Left forelimb (tissue), 1 donor: ENCODE measurements at regions not wholly inside any gene's neighbourhood (a gene's known extent, or its start where the extent isn't known, plus 50 kb on each side); places are given as distances from the start of the nearest gene placed in this dataset.

Experiments used
- DNase-seq: peaks from one replicate; pipeline ENCODE4 v3.0.0-alpha.2; 2018; ENCODE audit warnings: low spot score

DNA sequence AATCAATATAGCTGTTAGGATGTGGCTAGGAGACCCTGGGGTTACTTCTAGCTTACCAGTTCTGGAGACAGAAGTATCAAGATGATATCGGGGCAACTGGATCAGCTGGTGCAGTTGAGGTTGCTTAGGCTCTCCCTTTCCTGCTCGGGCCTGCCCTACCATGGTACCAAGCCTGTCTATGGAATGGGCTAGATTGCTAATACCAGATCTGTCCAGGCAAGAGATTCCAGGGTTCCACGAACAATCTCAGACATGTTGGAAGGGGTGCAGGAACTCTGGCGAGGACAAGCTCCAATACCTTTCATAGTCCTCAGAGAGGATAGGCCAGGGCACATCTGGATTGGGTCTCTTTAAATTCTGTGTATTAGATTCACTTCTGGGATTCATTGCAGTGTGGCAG lies 53.8 kb downstream of the ADM start:
- no peak for DNase-seq

DNA sequence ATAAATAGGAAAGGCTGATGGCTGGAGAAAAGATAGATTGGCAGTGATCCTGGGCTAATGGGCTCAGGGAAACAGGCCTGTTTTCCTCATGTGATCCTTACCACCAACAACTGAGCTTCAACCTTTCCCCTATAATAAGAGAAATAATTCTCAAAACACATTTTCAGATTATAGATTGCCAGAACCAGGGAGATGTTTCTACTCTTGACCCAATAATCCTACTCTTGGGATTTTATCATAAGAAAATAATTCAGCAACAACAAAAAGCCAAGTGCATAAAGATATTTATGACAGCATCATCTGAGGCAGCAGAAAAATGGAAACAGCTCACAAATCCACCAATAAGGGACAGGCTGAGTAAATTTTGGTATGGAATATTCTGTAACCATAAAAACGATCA lies 54.3 kb downstream of the ADM start:
- no peak for DNase-seq

DNA sequence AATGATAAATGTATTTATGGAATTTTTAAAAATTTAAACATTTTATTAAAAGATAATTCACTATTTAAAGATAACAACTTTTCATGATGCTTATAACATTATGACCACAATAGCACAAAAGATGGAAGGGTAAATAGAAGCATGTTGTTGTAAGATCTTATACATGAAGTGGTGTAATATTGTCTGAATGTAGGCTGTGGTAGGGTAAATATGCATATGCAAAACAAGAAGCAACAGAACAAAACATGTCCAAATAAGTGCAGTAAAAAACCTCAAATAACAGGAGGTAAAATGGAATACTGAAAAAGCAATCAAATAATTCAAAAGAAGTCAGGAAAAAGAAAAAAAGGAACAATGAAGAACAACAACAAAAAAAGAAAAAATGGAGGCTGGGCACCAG lies 56.0 kb downstream of the ADM start:
- no peak for DNase-seq

DNA sequence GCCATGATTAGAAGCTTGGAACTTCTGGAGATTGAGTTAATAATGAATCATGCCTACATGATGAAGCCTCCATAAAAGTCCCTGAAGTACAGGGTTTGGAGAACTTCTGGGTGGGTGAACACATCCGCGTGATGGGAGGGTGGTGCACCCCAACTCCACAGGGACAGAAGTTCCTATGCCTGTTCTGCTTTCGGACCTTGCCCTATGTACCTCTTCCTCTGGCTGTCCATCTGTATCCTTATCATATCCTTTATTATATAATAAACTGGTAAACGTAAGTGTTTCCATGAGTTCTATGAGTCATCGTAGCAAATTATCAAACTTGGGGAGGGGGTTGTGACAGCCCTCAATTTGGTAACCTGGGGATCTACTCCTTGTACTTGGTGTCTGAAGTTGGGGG lies 60.2 kb downstream of the ADM start:
- no peak for DNase-seq

DNA sequence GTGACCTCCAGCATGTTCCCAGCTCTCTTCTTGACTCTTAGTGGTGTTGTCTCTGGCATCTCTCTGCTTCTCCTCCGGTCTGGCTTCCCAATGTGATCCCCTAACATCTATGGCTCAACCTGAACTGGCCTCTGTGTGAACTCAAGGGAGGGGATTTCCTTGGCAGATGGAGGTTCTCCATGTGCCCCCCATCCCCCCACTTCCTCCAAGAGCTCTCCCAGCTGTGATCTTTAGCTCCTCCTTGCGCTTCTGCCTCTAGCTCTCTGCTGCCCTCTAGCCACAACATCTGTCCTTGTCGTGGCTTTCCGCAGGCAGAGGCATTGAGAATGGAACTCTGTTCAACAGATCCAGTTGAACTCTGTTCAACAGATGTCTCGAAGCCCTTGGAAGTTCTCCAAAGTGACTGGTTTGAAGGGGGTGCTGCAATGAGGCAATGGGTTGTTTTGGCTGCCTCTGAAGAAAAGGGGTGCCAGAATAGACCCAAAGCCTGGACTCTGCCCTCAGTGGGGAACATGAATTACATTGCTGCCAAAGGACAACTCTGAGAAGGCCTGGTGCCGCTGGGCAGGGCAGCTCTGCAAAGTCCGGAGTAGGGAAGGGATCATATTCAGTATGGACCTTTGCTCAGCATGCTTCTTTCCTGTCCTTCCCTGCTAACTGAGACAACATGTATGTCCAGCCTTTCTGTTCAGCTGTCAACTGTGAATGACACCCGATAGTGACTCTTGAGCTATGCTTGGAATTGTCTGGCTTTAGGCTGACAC lies 61.9 kb downstream of the ADM start:
- peak; percentile 75 for DNase-seq

DNA sequence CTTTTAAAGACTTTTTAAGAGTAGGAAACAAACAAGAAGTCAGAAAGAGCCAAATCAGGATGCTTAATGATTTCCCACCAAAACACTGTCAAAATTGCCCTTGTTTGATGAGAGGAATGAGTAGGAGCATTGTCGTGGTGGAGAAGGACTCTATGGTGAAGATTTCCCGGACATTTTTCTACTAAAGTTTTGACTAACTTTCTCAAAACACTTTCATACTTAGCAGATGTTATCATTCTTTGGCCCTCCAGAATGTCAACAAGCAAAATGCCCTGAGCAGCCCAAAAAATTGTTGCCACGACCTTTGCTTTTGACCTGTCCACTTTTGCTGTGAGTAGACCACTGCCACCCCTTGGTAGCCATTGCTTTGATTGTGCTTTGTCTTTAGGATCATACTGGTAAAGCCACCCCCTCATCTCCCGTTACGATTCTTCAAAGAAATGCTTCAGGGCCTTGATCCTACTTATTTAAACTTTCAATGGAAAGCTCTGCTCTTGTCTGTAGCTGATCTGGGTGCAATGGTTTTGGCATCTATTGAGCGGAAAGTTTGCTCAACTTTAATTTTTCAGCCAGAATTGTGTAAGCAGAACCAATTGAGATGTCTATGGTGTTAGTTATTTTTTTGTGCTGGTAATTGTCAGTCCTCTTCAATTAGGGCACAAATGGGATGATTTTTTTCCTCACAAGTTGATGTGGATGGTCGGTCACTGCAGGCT lies 67.2 kb downstream of the ADM start:
- DNase-seq = no peak

DNA sequence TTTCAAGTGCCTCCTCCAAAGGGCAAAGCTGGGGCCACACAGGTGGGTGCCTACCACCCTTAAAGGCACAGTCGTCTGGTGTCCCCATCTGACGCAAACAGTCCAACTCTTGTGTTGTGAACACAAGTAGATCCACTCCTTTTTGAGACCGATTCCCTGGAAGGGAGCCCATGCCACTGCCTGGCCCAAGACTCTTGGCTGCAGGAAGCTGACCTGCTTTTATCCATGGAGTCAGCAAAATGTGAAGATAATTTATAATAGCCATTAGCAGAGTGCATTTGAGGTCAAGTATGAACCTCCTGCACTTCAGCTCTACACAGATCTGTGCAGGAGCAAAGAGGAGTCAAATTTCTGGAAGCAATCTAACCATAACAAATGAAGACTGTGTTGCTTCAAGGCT lies 68.5 kb downstream of the ADM start:
- DNase-seq = no peak

DNA sequence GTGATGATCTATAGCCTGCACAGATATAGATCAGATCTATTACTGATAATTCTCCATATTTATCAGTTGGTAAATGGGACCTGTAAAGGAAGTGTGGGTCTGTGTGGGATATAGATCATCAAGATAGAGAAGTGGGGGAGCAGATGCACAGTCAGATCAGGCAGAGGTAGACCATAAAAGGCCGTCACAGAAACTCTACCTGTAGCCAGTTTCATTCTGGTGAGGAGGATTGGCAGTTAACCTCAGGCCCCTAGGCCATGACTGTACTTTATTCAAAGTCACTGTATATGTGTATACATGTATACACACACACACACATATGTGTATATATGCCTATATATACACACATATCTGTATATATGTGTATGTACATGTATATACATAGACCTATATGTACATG lies 69.1 kb downstream of the ADM start:
- DNase-seq = no peak

DNA sequence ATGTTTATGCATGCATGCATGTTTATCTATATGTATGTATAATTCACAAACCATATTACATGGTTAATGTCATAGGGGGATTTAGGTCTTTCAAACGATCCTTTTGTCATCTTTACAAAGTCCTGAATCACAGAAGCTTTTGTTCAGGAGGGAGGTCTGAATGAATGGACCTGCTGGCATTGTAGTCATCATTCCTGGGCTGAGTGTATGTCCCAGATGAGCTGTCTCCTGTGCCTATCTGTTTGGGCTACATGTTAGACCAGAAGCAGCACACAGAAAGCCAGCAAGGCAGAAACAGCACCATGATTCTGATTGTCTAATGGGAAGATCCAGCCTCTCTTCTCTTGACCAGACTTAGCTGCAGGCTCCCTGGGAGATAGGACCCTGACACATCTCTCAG lies 69.5 kb downstream of the ADM start:
- DNase-seq = no peak

DNA sequence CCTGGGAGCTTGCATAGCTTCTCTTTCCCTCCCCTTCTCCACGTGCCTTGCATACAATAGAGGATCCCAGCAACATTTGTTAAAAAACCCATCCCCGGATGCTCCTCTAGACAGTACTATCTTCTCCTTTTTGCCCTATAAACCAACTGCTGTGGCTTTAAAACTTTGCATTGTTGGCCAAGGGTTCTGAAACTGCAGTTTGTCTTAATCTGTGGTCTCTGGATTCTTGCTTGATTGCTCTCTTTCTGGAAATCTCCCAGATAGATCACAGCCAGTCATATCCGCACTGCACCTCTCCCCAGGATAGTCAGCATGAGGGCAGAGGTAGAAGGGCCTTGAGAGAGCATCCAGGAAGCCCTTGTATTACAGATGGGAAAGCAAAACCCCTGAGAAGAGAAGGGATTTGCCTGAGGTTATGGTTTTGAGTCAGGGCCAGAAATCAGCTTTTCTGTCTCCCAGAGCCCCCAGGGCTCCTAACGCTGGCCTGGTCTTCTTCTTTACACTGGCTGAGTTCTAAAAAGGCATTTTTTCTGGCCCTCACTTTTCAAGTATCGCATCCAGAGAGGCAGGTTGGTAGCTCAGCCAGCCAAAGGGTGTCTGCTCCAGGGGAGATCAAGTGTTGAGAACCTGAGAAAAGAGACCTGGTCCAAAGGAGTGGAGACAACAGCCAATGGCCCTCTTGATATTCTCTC lies 70.6 kb downstream of the ADM start:
- DNase-seq = no peak

DNA sequence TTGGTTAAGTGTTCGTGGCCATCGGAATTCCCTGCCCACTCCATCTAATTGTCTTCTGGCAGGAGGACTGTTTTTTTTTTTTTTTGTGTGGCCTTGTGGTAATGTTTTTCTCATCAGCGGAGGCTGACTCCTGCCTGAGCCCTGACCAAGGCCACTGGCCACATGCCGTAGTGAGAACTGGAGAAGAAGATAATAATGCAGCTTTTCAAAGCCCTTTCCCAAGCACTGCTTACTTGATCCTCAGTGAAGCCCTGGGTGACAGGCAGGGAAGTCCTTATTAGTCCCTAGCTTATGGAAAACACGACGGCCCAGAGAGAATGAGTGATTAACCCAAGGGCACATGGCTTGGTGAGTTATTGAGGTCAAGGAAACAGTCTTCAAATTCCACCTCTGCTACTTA lies 71.2 kb downstream of the ADM start:
- no peak for DNase-seq

DNA sequence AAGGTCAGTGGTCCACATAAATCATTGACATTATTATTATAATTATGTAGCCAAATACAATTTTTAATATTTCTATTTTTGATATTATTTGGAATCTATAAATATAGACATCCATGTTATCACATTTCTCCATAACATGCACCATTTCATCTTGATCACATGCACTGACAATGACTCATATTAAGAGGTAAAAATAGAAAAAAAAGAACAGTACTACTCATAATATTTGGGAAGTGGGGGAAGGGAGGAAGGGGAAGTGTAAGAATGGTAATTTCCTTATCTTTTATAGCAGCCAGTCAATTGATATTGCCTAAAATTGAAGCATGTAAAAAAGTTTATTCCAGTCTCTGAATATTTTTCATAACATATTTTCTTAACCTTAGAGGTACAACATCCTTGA lies 72.3 kb downstream of the ADM start:
- DNase-seq = no peak

DNA sequence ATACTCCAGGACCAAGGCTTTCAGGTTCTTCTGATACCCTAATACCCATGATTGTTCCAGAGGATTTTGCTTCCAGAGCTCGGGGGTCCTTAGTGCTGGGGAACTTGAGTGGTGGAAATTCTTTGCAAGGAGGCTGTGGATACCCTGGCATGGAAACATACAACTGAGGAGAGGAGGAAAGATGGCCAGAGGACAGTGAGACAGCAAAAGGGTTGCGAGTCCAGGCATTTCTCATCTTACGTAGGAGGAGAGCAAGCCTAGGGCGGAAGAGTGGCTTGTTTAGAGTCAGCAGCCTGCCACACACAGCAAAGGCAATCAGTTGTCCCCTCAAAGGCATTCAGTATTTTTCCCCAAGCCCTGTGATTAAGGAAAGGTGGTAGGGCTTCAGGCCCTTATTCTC lies 73.5 kb downstream of the ADM start:
- DNase-seq = no peak

DNA sequence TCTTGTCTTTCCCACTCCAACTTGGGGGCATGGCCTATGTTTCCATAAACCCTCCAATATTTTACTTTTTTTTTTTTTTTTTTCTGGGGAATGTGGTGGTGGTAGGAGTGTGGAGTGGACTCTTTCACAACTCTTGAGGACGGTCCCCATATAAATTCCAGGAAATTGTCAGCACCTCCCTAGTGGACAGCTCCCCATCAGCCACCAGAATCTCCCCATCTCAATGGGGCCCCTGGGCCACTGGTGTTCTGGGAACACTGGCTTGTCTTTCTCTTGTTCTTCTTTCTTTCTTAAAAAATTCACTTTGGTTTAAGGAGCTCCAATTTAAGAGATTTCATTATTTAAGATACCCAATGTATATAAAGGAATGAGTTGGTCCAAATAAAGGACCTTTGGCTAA lies 74.1 kb downstream of the ADM start:
- DNase-seq = no peak

DNA sequence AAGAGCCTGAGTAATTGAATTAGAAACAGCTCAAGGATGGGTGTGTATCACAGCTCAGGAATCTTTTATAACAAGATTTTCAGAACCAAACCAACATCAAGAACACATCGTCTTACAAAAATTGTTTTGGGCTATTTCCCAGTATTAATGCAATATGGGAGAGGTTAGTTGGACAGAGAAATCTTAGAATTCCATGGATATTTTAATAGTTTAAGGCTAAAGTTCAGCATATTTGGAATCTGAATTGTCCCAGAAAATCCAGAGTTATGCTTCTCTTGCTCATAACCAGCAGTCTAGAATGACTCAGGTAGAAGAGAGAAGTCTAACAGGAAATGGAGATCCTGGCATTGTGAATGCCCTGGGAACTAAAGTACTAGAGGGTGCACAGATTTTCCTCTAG lies 74.6 kb downstream of the ADM start:
- DNase-seq = no peak

DNA sequence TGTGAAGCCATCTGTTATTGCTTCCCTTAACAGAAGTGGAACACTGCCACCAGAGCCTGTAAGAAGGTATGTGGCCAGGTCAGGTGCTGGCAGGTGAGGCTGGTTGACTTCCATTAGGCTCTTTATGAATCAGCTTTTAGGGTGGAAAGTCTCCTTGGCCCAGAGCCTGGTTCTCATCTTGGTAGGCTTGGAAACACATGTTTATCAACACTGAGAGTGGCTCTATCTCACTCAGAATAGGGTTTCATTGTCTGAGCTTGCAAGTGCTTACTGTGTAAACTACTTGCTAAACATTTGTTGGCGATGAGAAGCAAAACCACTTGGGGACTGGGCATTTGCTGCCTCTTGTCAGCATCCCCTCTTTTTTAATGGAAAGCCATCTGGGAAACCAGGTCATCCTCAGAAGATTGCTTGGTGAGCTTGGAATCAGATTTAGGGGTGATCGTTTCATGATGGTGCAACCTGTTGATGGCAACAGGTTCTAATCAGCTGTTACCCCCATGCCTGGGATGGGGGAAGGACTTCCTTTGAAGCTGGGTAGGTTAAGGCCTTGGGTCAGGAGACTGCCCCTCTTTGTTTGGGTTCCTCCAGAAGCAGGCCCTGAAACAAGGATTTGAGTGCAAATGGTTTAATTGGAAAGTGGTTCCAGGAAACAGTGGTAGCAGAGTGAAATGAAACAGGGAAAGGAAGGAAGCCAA lies 75.0 kb upstream of the AMPD3 start:
- no peak for DNase-seq

DNA sequence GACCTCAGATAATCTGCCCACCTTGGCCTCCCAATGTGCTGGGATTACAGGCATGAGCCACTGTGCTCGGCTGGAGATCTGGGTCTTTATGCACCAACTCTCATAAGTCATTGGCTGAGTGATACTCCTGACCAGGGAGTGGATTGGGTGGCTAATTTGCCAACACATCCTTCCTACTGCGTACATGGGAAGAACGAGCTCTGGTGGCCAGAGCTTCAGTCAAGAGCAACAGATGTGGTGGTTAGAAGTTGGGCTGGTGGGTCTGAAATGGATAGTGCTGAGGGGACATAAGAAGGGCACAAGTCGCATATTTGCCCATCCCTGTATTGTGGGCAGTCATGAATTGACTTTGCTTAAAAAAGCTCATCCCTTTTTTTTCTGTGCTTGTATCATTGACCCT lies 74.1 kb upstream of the AMPD3 start:
- no peak for DNase-seq

DNA sequence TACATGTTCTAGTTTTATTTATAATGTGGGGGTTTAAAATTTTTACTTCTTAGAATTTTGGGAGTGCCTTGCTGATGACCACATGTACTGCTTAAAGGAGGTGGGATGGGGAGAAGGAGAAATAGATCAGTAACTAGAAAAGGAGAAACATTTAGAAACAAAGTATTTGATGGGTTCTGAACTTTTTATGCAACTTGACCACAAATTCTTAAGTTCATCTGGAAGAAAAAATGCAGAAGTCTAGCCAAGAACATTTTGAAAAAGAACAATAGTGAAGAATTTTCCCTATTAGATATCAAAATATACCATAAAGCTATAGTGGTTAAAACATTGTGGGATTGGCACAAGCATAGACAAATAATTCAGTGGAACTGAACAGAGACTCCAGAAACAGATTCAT lies 73.3 kb upstream of the AMPD3 start:
- no peak for DNase-seq

DNA sequence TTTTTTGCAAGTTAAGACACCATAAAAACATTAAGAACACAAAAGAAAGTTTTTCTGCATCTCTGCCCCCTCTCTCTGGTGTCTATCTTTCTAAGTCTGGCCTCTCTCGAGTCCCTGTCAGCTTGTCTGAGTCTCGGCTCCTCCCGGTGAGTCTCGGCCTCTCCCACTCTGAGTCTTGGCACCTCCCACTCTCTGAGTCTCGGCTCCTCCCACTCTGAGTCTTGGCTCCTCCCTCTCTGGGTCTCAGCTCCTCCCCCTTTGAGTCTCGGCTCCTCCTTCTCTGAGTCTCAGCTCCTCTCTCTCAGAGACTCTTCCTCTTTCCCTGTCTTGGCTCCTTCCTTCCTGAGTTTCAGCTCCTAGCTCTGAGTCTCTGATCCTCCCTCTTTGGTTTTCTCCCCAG lies 72.5 kb upstream of the AMPD3 start:
- DNase-seq = no peak

DNA sequence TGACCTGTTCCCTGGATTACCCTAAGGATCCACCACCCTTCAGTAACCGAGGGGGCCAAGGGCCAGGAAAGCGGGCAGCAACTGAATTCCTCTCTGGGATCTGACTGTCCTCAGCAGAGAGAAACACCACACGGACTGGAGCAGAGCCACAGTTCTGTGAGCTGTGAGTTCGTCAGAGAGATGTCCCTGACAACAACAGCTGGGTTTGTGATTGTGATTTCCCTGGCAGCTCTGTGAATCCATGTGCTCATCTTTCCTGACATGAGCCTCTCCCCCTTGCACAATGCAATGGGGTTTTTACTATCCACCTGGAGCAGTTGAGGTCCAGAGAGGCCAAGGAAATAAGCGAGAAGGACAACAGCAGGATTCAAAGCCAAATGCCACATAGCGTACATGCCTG lies 69.4 kb upstream of the AMPD3 start:
- DNase-seq = no peak

DNA sequence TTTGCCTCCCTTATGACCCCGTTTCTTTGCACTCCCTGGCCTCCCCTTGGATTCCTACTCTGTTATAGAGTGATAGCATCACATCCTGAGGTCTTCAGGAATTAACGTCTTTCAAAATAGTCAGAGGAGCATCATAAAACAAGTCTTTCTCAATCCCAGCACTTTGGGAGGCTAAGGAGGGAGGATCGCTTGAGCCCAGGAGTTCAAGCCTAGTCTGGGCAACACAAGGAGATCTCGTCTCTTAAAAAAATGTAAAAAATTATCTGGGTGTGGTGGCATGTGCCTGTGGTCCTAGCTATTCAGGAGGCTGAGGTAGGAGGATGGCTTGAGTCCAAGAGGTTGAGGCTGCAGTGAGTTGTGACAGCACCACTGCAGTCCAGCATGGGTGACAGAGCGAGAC lies 68.7 kb upstream of the AMPD3 start:
- DNase-seq = no peak

DNA sequence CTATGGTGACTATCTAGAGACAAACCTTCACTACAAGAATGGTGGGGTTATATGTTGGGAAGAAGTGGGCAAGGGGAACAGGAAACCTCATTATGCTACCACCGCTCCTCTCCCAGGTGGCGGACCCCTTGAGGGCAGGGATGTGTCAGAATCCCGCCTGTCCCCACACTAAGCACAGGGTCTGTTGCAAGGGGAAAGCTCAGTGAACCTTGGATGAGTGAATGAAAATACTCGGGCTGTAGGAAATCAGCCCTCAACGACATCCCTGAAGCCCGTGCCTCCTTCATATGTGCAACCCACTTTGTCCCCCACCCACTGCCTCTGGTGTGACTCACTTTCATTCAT lies 68.2 kb upstream of the AMPD3 start:
- no peak for DNase-seq
